ENCODE measurements at regions not wholly inside any gene's neighbourhood (a gene's known extent, or its start where the extent isn't known, plus 50 kb on each side); places are given as distances from the start of the nearest gene placed in this dataset.

DNA sequence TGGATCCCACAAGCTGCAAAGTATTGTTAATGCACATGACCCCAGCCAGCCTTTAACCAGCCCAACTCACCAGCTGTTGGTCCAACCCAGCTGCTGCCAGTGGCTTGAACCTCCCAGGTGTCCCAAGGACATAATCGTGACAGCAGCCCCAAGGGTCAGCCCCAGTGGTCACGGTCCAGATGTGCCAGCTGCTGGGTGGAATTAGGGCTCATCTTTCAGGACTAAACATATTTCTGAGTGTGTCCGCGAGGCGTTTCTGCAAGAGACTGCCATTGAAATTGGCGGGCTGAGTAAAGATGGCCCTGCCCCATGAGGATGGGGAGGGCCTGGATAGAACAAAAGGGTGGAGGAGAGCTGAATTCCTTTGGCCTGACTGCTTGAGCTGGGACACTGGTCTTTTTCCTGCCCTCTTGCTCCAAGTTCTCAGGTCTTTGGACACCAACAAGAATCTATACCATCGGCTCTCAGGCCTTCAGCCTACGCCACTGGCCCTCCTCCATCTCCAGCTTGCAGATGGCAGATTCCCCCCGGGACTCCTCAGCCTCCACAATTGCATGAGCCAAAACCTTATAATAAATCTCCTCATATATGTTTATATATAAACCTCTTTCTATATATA is 240.2 kb downstream of the MN1 start:
- TF ChIP-seq CTCF (IDR thresholded peaks at IDR 0.05) = no peak
- no peak for TF ChIP-seq EZH2 (IDR thresholded peaks at IDR 0.05; ENCODE audit: borderline replicate concordance, insufficient read depth, low read depth, low read length, poor library complexity, severe bottlenecking)
